HEK293 (cell line): ENCODE measurements at regions not wholly inside any gene's neighbourhood (a gene's known extent, or its start where the extent isn't known, plus 50 kb on each side); places are given as distances from the start of the nearest gene placed in this dataset.

Experiments used
- CTCF ChIA-PET: fragments of 350-600 bp; formaldehyde crosslinking; extraction: SDS; loops from one replicate; lab custom pipeline; 2021; ENCODE audit warnings: antibody characterized with exemption; lab: Yijun Ruan, JAX
- POLR2A ChIA-PET: fragments of 300-600 bp; formaldehyde crosslinking; extraction: SDS; loops from one replicate; lab custom pipeline; 2020; ENCODE audit warnings: antibody characterized with exemption, inconsistent platforms; lab: Yijun Ruan, JAX
- H3K27ac ChIP-seq: fragments of 200-500 bp; sonication (Bioruptor generic); 2 replicates; pipeline ENCODE4 v1.5.1; 2014; ENCODE audit warnings: low read depth, low read length, control low read depth, inconsistent platforms; ENCODE audit errors: extremely low read depth
- H3K36me3 ChIP-seq, 2 experiments: fragments of 200-500 bp in 1 of 2; sonication (Bioruptor generic) in 1 of 2; 1 replicate in 1 of 2; 2 replicates in 1 of 2; pipeline ENCODE4 v1.5.1; 2014 to 2017; ENCODE audit warnings: inconsistent platforms in 2 of 2, low read length in 2 of 2; ENCODE audit not compliant: control insufficient read depth in 2 of 2, insufficient read depth in 1 of 2
- H3K4me1 ChIP-seq: fragments of 200-500 bp; sonication (Bioruptor generic); 2 replicates; pipeline ENCODE4 v1.5.1; 2014; ENCODE audit warnings: mild to moderate bottlenecking, low read length, inconsistent platforms; ENCODE audit not compliant: control insufficient read depth, insufficient read depth
- H3K4me3 ChIP-seq: 2 replicates; pipeline ENCODE4 v1.5.1; 2011; ENCODE audit warnings: low read depth, mild to moderate bottlenecking, control low read depth, low read length, moderate library complexity
- H3K9me3 ChIP-seq: fragments of 200-500 bp; sonication (Bioruptor generic); 2 replicates; pipeline ENCODE4 v1.5.1; 2014; ENCODE audit warnings: low read depth, low read length, inconsistent platforms; ENCODE audit not compliant: control insufficient read depth, insufficient read depth
- AEBP2 ChIP-seq: fragments of 450-650 bp; formaldehyde crosslinking; IDR thresholded peaks from 2 replicates; pipeline ENCODE4 v1.5.1; 2016; ENCODE audit warnings: missing biosample characterization, missing genetic modification characterization, borderline replicate concordance
- KLF7 ChIP-seq: fragments of 450-650 bp; formaldehyde crosslinking; IDR thresholded peaks from 2 replicates; pipeline ENCODE4 v1.5.1; 2016; ENCODE audit warnings: missing biosample characterization, missing genetic modification characterization, borderline replicate concordance
- MZF1 ChIP-seq: fragments of 450-650 bp; formaldehyde crosslinking; IDR thresholded peaks from 2 replicates; pipeline ENCODE4 v1.5.1; 2017; ENCODE audit warnings: missing biosample characterization, missing genetic modification characterization, borderline replicate concordance
- REPIN1 ChIP-seq: fragments of 450-650 bp; formaldehyde crosslinking; IDR thresholded peaks from 2 replicates; pipeline ENCODE4 v1.5.1; 2017; ENCODE audit warnings: missing biosample characterization, missing genetic modification characterization, low read depth
- SALL2 ChIP-seq: fragments of 450-650 bp; formaldehyde crosslinking; IDR thresholded peaks from 2 replicates; pipeline ENCODE4 v1.5.0; 2017; ENCODE audit warnings: missing biosample characterization, mild to moderate bottlenecking, missing genetic modification characterization, borderline replicate concordance
- SP3 ChIP-seq: fragments of 450-650 bp; formaldehyde crosslinking; IDR thresholded peaks from 2 replicates; pipeline ENCODE4 v1.5.1; 2016; ENCODE audit warnings: missing biosample characterization, missing genetic modification characterization
- YY1 ChIP-seq: fragments of 450-650 bp; formaldehyde crosslinking; IDR thresholded peaks from 2 replicates; pipeline ENCODE4 v1.5.1; 2018; ENCODE audit warnings: missing biosample characterization, missing genetic modification characterization
- ZBTB7A ChIP-seq: fragments of 450-650 bp; formaldehyde crosslinking; IDR thresholded peaks from 2 replicates; pipeline ENCODE4 v1.5.1; 2016; ENCODE audit warnings: low read depth, missing biosample characterization, missing genetic modification characterization
- ZNF138 ChIP-seq: fragments of 450-650 bp; formaldehyde crosslinking; IDR thresholded peaks from 2 replicates; pipeline ENCODE4 v1.5.1; 2016; ENCODE audit warnings: missing biosample characterization, missing genetic modification characterization, borderline replicate concordance
- ZNF16 ChIP-seq: fragments of 450-650 bp; formaldehyde crosslinking; IDR thresholded peaks from 2 replicates; pipeline ENCODE4 v1.5.1; 2016; ENCODE audit warnings: low read depth, missing biosample characterization, missing genetic modification characterization
- ZNF324 ChIP-seq: fragments of 450-650 bp; formaldehyde crosslinking; IDR thresholded peaks from 2 replicates; pipeline ENCODE4 v1.5.1; 2016; ENCODE audit warnings: missing biosample characterization, missing genetic modification characterization
- ZNF350 ChIP-seq: fragments of 450-650 bp; formaldehyde crosslinking; IDR thresholded peaks from 2 replicates; pipeline ENCODE4 v1.5.0; 2017; ENCODE audit warnings: missing biosample characterization, mild to moderate bottlenecking, missing genetic modification characterization
- ZNF362 ChIP-seq: fragments of 450-650 bp; formaldehyde crosslinking; IDR thresholded peaks from 2 replicates; pipeline ENCODE4 v1.5.1; 2016; ENCODE audit warnings: missing biosample characterization, missing genetic modification characterization
- ZNF521 ChIP-seq: fragments of 450-650 bp; formaldehyde crosslinking; IDR thresholded peaks from 2 replicates; pipeline ENCODE4 v1.5.1; 2017; ENCODE audit warnings: missing biosample characterization, mild to moderate bottlenecking, missing genetic modification characterization
- ZNF560 ChIP-seq: fragments of 450-650 bp; formaldehyde crosslinking; IDR thresholded peaks from 2 replicates; pipeline ENCODE4 v1.5.1; 2017; ENCODE audit warnings: missing biosample characterization, missing genetic modification characterization, borderline replicate concordance
- ZNF585B ChIP-seq: fragments of 450-650 bp; formaldehyde crosslinking; IDR thresholded peaks from 2 replicates; pipeline ENCODE4 v1.5.1; 2016; ENCODE audit warnings: missing biosample characterization, missing genetic modification characterization
- ZNF623 ChIP-seq: fragments of 450-650 bp; formaldehyde crosslinking; IDR thresholded peaks from 2 replicates; pipeline ENCODE4 v1.5.1; 2016; ENCODE audit warnings: missing biosample characterization, missing genetic modification characterization
- ZNF670 ChIP-seq: fragments of 450-650 bp; formaldehyde crosslinking; IDR thresholded peaks from 2 replicates; pipeline ENCODE4 v1.5.1; 2016; ENCODE audit warnings: missing biosample characterization, missing genetic modification characterization, low read depth
- ZNF76 ChIP-seq: fragments of 450-650 bp; formaldehyde crosslinking; IDR thresholded peaks from 2 replicates; pipeline ENCODE4; 2016; ENCODE audit warnings: low read depth, missing biosample characterization, missing genetic modification characterization, borderline replicate concordance
- TF ChIP-seq, protein P1 (sequence below): fragments of 450-650 bp; formaldehyde crosslinking; IDR thresholded peaks from 2 replicates; pipeline ENCODE4 v1.5.1; 2016; ENCODE audit warnings: missing biosample characterization, missing genetic modification characterization
- TF ChIP-seq, protein P2 (sequence below): fragments of 450-650 bp; formaldehyde crosslinking; IDR thresholded peaks from 2 replicates; pipeline ENCODE4 v1.5.1; 2016; ENCODE audit warnings: missing biosample characterization, missing genetic modification characterization, low read depth
- TF ChIP-seq, protein P3 (sequence below): fragments of 450-650 bp; formaldehyde crosslinking; conservative IDR thresholded peaks from 2 replicates; pipeline ENCODE4 v1.5.1; 2016; ENCODE audit warnings: low read depth, missing biosample characterization, missing genetic modification characterization

DNA sequence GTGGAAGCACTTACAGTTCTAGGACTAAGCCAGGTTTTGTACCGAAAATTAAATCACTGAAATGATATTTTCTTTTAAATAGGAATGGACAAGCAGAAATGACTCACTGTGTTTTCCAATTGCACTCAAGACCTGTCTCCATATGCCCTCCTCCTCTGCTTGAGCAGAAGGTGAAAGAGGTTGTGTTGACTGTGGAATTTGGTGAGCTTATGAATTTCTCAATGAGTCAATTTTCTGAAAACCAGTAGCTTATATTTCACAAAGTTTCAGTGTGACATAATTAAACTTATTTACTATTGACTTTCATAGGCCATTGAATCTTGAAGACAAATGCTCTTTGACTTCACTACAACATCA is 249.9 kb downstream of the NPR3 start:
- CTCF ChIA-PET: no interaction called here
- Histone ChIP-seq H3K27ac (no peak overlapping the region), H3K9me3 (no peaks in the 10 kb centered on the region), H3K36me3 (no peaks in the 10 kb centered on the region)
- TF ChIP-seq ZNF324 (tag by site-specific recombination) (no peak), KLF7 (tag by site-specific recombination) (no peak), REPIN1 (tag by site-specific recombination) (no peak), ZNF585B (tag by site-specific recombination) (no peak), ZNF138 (tag by site-specific recombination) (no peak), ZNF521 (tag by site-specific recombination) (no peak), ZNF350 (tag by site-specific recombination) (no peak), ZNF670 (tag by site-specific recombination) (no peak), ZNF362 (tag by site-specific recombination) (no peak)
- TF ChIP-seq, protein P1, sequence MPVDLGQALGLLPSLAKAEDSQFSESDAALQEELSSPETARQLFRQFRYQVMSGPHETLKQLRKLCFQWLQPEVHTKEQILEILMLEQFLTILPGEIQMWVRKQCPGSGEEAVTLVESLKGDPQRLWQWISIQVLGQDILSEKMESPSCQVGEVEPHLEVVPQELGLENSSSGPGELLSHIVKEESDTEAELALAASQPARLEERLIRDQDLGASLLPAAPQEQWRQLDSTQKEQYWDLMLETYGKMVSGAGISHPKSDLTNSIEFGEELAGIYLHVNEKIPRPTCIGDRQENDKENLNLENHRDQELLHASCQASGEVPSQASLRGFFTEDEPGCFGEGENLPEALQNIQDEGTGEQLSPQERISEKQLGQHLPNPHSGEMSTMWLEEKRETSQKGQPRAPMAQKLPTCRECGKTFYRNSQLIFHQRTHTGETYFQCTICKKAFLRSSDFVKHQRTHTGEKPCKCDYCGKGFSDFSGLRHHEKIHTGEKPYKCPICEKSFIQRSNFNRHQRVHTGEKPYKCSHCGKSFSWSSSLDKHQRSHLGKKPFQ: no peak
- TF ChIP-seq, protein P2, sequence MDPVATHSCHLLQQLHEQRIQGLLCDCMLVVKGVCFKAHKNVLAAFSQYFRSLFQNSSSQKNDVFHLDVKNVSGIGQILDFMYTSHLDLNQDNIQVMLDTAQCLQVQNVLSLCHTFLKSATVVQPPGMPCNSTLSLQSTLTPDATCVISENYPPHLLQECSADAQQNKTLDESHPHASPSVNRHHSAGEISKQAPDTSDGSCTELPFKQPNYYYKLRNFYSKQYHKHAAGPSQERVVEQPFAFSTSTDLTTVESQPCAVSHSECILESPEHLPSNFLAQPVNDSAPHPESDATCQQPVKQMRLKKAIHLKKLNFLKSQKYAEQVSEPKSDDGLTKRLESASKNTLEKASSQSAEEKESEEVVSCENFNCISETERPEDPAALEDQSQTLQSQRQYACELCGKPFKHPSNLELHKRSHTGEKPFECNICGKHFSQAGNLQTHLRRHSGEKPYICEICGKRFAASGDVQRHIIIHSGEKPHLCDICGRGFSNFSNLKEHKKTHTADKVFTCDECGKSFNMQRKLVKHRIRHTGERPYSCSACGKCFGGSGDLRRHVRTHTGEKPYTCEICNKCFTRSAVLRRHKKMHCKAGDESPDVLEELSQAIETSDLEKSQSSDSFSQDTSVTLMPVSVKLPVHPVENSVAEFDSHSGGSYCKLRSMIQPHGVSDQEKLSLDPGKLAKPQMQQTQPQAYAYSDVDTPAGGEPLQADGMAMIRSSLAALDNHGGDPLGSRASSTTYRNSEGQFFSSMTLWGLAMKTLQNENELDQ (tag by site-specific recombination): no peak
- TF ChIP-seq, all 188 proteins: peak for 0
- no peaks in the 10 kb centered on the region for H3K4me1 ChIP-seq
- H3K4me3 ChIP-seq: no peak overlapping the region
- POLR2A ChIA-PET: no interaction called here

DNA sequence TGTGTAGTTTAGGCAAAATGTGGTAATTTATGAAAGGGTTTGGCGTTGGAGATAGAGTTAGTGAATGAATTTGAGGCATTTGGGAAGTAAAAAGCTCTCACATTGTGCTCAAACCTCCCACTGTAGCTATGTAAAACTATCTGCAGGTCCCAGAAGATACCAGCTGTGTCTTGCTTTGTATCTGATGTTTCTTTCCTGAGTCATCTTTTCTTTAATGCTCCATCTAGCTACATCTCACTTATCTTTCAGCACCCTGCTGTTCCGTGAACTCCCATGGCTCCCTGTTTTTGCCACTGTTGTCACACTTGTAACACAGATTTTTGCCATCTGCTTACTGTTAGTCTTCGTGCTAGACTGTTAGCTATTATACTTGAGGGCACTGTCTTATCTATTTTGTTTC is 253.1 kb downstream of the NPR3 start:
- POLR2A ChIA-PET: no interaction called here
- no peaks in the 10 kb centered on the region for H3K9me3 ChIP-seq
- H3K4me1 ChIP-seq: no peaks in the 10 kb centered on the region
- CTCF ChIA-PET: interaction anchor here (1.0 kb wide), 1 partner anchor 13 kb away, joined by 3 read pairs; no protein-coding TSS in a partner anchor
- H3K4me3 ChIP-seq: no peak overlapping the region
- no peak overlapping the region for H3K27ac ChIP-seq
- no peaks in the 10 kb centered on the region for H3K36me3 ChIP-seq
- TF ChIP-seq AEBP2: no peak
- no peak for TF ChIP-seq ZNF76 (tag by site-specific recombination)
- TF ChIP-seq, protein P3, sequence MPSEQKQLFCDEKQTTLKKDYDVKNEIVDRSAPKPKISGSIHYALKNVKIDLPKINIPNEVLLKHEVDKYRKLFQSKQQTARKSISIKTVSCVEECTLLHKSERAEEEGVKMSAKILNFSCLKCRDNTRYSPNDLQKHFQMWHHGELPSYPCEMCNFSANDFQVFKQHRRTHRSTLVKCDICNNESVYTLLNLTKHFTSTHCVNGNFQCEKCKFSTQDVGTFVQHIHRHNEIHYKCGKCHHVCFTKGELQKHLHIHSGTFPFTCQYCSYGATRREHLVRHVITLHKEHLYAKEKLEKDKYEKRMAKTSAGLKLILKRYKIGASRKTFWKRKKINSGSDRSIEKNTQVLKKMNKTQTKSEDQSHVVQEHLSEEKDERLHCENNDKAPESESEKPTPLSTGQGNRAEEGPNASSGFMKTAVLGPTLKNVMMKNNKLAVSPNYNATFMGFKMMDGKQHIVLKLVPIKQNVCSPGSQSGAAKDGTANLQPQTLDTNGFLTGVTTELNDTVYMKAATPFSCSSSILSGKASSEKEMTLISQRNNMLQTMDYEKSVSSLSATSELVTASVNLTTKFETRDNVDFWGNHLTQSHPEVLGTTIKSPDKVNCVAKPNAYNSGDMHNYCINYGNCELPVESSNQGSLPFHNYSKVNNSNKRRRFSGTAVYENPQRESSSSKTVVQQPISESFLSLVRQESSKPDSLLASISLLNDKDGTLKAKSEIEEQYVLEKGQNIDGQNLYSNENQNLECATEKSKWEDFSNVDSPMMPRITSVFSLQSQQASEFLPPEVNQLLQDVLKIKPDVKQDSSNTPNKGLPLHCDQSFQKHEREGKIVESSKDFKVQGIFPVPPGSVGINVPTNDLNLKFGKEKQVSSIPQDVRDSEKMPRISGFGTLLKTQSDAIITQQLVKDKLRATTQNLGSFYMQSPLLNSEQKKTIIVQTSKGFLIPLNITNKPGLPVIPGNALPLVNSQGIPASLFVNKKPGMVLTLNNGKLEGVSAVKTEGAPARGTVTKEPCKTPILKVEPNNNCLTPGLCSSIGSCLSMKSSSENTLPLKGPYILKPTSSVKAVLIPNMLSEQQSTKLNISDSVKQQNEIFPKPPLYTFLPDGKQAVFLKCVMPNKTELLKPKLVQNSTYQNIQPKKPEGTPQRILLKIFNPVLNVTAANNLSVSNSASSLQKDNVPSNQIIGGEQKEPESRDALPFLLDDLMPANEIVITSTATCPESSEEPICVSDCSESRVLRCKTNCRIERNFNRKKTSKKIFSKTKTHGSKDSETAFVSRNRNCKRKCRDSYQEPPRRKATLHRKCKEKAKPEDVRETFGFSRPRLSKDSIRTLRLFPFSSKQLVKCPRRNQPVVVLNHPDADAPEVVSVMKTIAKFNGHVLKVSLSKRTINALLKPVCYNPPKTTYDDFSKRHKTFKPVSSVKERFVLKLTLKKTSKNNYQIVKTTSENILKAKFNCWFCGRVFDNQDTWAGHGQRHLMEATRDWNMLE (tag by site-specific recombination): no peak
- TF ChIP-seq SALL2 (tag by site-specific recombination): no peak
- no peak for TF ChIP-seq ZNF16 (tag by site-specific recombination)
- no peak for TF ChIP-seq MZF1 (tag by site-specific recombination)
- no peak for TF ChIP-seq ZBTB7A (tag by site-specific recombination)
- TF ChIP-seq ZNF585B (tag by site-specific recombination): no peak
- TF ChIP-seq SP3 (tag by site-specific recombination): no peak
- TF ChIP-seq ZNF623 (tag by site-specific recombination): no peak
- no peak for TF ChIP-seq YY1 (tag by site-specific recombination)
- TF ChIP-seq ZNF560 (tag by site-specific recombination): no peak
- TF ChIP-seq ZNF362 (tag by site-specific recombination): no peak
